ENCODE measurements at regions not wholly inside any gene's neighbourhood (a gene's known extent, or its start where the extent isn't known, plus 50 kb on each side); places are given as distances from the start of the nearest gene placed in this dataset.

- TF ChIP-seq CTCF (IDR thresholded peaks at IDR 0.05; ENCODE audit: insufficient read depth in 1 of 2, low read depth in 1 of 2, low read length in 1 of 2, severe bottlenecking in 1 of 2, unreplicated experiment in 1 of 2), result no peak
- H3K27me3 Mint-ChIP-seq (ENCODE audit: insufficient read depth, unreplicated experiment), result peaks cover 10% of the 10 kb centered on the region
- H3K9me3 ChIP-seq, result no peaks in the 10 kb centered on the region
- CTCF ChIA-PET, result no interaction called here
- H3K36me3 Mint-ChIP-seq (ENCODE audit: insufficient read depth, unreplicated experiment), result no peaks in the 10 kb centered on the region
- H3K27me3 ChIP-seq (replicated peaks; ENCODE audit: control insufficient read depth, insufficient read depth, low read length), result no peaks in the 10 kb centered on the region
- POLR2A ChIA-PET, result no interaction called here
- no peak overlapping the region for H3K4me3 ChIP-seq (ENCODE audit: low read depth, low read length)
- H3K27ac Mint-ChIP-seq (ENCODE audit: unreplicated experiment), result no peak overlapping the region
- intact Hi-C loops (cut with micrococcal nuclease; ENCODE audit: unreplicated experiment), result no loop called here
- H3K9me3 Mint-ChIP-seq (ENCODE audit: unreplicated experiment), result no peaks in the 10 kb centered on the region
- no peak overlapping the region for H3K4me3 Mint-ChIP-seq (ENCODE audit: unreplicated experiment)
- no peaks in the 10 kb centered on the region for H3K4me1 ChIP-seq
- no peaks in the 10 kb centered on the region for H3K4me1 Mint-ChIP-seq (ENCODE audit: low read depth, unreplicated experiment)
- no TSS peak for BruUV-seq (replicated peaks)
- DNase-seq, result no peak
- no peaks in the 10 kb centered on the region for H3K36me3 ChIP-seq (ENCODE audit: control insufficient read depth, insufficient read depth, low read length)
Measured at GRCh38 chr3:99526921-99527320, 111.5 kb upstream of the COL8A1 start.

- ChIA-PET POLR2A (no interaction called here), CTCF (no interaction called here)
- BruUV-seq (replicated peaks), result no TSS peak
- no peak overlapping the region for H3K4me3 Mint-ChIP-seq (ENCODE audit: unreplicated experiment)
- Histone ChIP-seq H3K4me3 (ENCODE audit: low read depth, low read length) (no peak overlapping the region), H3K9me3 (no peaks in the 10 kb centered on the region), H3K4me1 (no peaks in the 10 kb centered on the region), H3K36me3 (ENCODE audit: control insufficient read depth, insufficient read depth, low read length) (no peaks in the 10 kb centered on the region), H3K27me3 (replicated peaks; ENCODE audit: control insufficient read depth, insufficient read depth, low read length) (no peaks in the 10 kb centered on the region)
- H3K27me3 Mint-ChIP-seq (ENCODE audit: insufficient read depth, unreplicated experiment), result peaks cover 12% of the 10 kb centered on the region
- no peak for TF ChIP-seq CTCF (IDR thresholded peaks at IDR 0.05; ENCODE audit: insufficient read depth in 1 of 2, low read depth in 1 of 2, low read length in 1 of 2, severe bottlenecking in 1 of 2, unreplicated experiment in 1 of 2)
- H3K27ac Mint-ChIP-seq (ENCODE audit: unreplicated experiment), result no peak overlapping the region
- DNase-seq, result no peak
- H3K9me3 Mint-ChIP-seq (ENCODE audit: unreplicated experiment), result no peaks in the 10 kb centered on the region
- intact Hi-C loops (cut with micrococcal nuclease; ENCODE audit: unreplicated experiment), result no loop called here
- no peaks in the 10 kb centered on the region for H3K4me1 Mint-ChIP-seq (ENCODE audit: low read depth, unreplicated experiment)
- H3K36me3 Mint-ChIP-seq (ENCODE audit: insufficient read depth, unreplicated experiment), result no peaks in the 10 kb centered on the region
Measured at GRCh38 chr3:99524559-99524958, 113.8 kb upstream of the COL8A1 start.

GRCh38 chr3:99523431-99524127, 114.8 kb upstream of the COL8A1 start:
- H3K27me3 ChIP-seq (replicated peaks; ENCODE audit: control insufficient read depth, insufficient read depth, low read length), result no peaks in the 10 kb centered on the region
- POLR2A ChIA-PET, result no interaction called here

More at GRCh38 chr3:99523431-99524127, 114.8 kb upstream of the COL8A1 start:
- no TSS peak for BruUV-seq (replicated peaks)
- Histone ChIP-seq H3K36me3 (ENCODE audit: control insufficient read depth, insufficient read depth, low read length) (no peaks in the 10 kb centered on the region), H3K9me3 (no peaks in the 10 kb centered on the region), H3K4me3 (ENCODE audit: low read depth, low read length) (no peak overlapping the region), H3K4me1 (no peaks in the 10 kb centered on the region)
- peaks cover 12% of the 10 kb centered on the region for H3K27me3 Mint-ChIP-seq (ENCODE audit: insufficient read depth, unreplicated experiment)
- no peak overlapping the region for H3K27ac Mint-ChIP-seq (ENCODE audit: unreplicated experiment)
- H3K4me3 Mint-ChIP-seq (ENCODE audit: unreplicated experiment), result no peak overlapping the region
- H3K9me3 Mint-ChIP-seq (ENCODE audit: unreplicated experiment), result no peaks in the 10 kb centered on the region
- CTCF ChIA-PET, result no interaction called here
- no peaks in the 10 kb centered on the region for H3K36me3 Mint-ChIP-seq (ENCODE audit: insufficient read depth, unreplicated experiment)
- H3K4me1 Mint-ChIP-seq (ENCODE audit: low read depth, unreplicated experiment), result no peaks in the 10 kb centered on the region
- no peak for DNase-seq
- intact Hi-C loops (cut with micrococcal nuclease; ENCODE audit: unreplicated experiment), result no loop called here
- no peak for TF ChIP-seq CTCF (IDR thresholded peaks at IDR 0.05; ENCODE audit: insufficient read depth in 1 of 2, low read depth in 1 of 2, low read length in 1 of 2, severe bottlenecking in 1 of 2, unreplicated experiment in 1 of 2)

All from Caco-2 (cell line).